WTC11 (cell line): ENCODE measurements at regions not wholly inside any gene's neighbourhood (a gene's known extent, or its start where the extent isn't known, plus 50 kb on each side); places are given as distances from the start of the nearest gene placed in this dataset.

Experiments
- ATAC-seq: fragments of 200-7000 bp; cut with Tn5 transposase; 2 replicates; pipeline ENCODE4 v1.10.0; 2021; ENCODE audit warnings: mild to moderate bottlenecking, moderate library complexity
- CTCF ChIA-PET: fragments of 300-600 bp; sonication (Branson Sonifier 250); formaldehyde crosslinking; loops from one replicate; lab custom pipeline; 2021; ENCODE audit warnings: antibody characterized with exemption; lab: Charles Lee
- POLR2A ChIA-PET: fragments of 350-600 bp; sonication (Branson Sonifier 250); formaldehyde crosslinking; loops from one replicate; lab custom pipeline; 2021; ENCODE audit warnings: antibody characterized with exemption; lab: Charles Lee
- DNase-seq: peaks from one replicate; pipeline ENCODE4 v3.0.0; 2021; ENCODE audit warnings: low spot score
- H3K27ac Mint-ChIP-seq: 2 replicates; pipeline ENCODE4 v1.8.0; 2021; ENCODE audit warnings: mixed read lengths
- H3K27me3 Mint-ChIP-seq: 2 replicates; pipeline ENCODE4 v1.8.0; 2021; ENCODE audit warnings: low read depth, mild to moderate bottlenecking, moderate library complexity, mixed read lengths
- H3K36me3 Mint-ChIP-seq: 2 replicates; pipeline ENCODE4 v1.8.0; 2021; ENCODE audit warnings: mixed read lengths
- H3K4me1 Mint-ChIP-seq: 2 replicates; pipeline ENCODE4 v1.8.0; 2022; ENCODE audit warnings: mixed read lengths
- H3K4me3 Mint-ChIP-seq: 2 replicates; pipeline ENCODE4 v1.8.0; 2021; ENCODE audit warnings: mild to moderate bottlenecking, moderate library complexity, mixed read lengths
- H3K9me3 Mint-ChIP-seq: 2 replicates; pipeline ENCODE4 v1.8.0; 2021; ENCODE audit warnings: mixed read lengths
- CREB1 ChIP-seq: sonication (generic); formaldehyde crosslinking; IDR thresholded peaks from 2 replicates; pipeline ENCODE4 v1.8.0; 2023; ENCODE audit warnings: mild to moderate bottlenecking, missing genetic modification reagents
- CREM ChIP-seq: sonication (generic); formaldehyde crosslinking; IDR thresholded peaks from 2 replicates; pipeline ENCODE4 v1.8.1; 2022; ENCODE audit warnings: mild to moderate bottlenecking, missing genetic modification reagents, moderate library complexity
- FOXJ3 ChIP-seq: sonication (generic); formaldehyde crosslinking; IDR thresholded peaks from 2 replicates; pipeline ENCODE4 v1.9.0; 2021; ENCODE audit warnings: missing genetic modification reagents, mild to moderate bottlenecking, borderline replicate concordance
- FOXP1 ChIP-seq: sonication (generic); formaldehyde crosslinking; IDR thresholded peaks from 2 replicates; pipeline ENCODE4 v1.8.0; 2022; ENCODE audit warnings: missing genetic modification reagents, mild to moderate bottlenecking, moderate library complexity, borderline replicate concordance
- NFYB ChIP-seq: sonication (generic); formaldehyde crosslinking; conservative IDR thresholded peaks from 2 replicates; pipeline ENCODE4 v1.8.0; 2022; ENCODE audit warnings: low read depth, missing genetic modification reagents
- PRRX2 ChIP-seq: fragments of 250-450 bp; sonication (Bioruptor Pico); IDR thresholded peaks from 2 replicates; pipeline ENCODE4 v1.8.0; 2021; ENCODE audit warnings: mild to moderate bottlenecking
- SOX15 ChIP-seq: fragments of 250-450 bp; sonication (Bioruptor Pico); IDR thresholded peaks from 2 replicates; pipeline ENCODE4 v1.9.0; 2021; ENCODE audit warnings: mild to moderate bottlenecking
- SP1 ChIP-seq: sonication (generic); formaldehyde crosslinking; conservative IDR thresholded peaks from 2 replicates; pipeline ENCODE4 v1.8.1; 2022; ENCODE audit warnings: missing genetic modification reagents
- TEAD1 ChIP-seq: sonication (generic); formaldehyde crosslinking; IDR thresholded peaks from 2 replicates; pipeline ENCODE4 v1.8.0; 2022; ENCODE audit warnings: mild to moderate bottlenecking, missing genetic modification reagents
- TF ChIP-seq, protein P1 (sequence below): sonication (generic); formaldehyde crosslinking; conservative IDR thresholded peaks from 2 replicates; pipeline ENCODE4 v1.8.1; 2022; ENCODE audit warnings: mild to moderate bottlenecking, missing genetic modification reagents
- TF ChIP-seq, protein P2 (sequence below): fragments of 250-450 bp; sonication (Bioruptor Pico); IDR thresholded peaks from 2 replicates; pipeline ENCODE4 v2.1.2; 2022; ENCODE audit warnings: mild to moderate bottlenecking, moderate library complexity
- TF ChIP-seq, protein P3 (sequence below): sonication (generic); formaldehyde crosslinking; IDR thresholded peaks from 2 replicates; pipeline ENCODE4 v1.8.0; 2023; ENCODE audit warnings: missing genetic modification reagents
- TF ChIP-seq, protein P4 (sequence below): sonication (generic); formaldehyde crosslinking; IDR thresholded peaks from 2 replicates; pipeline ENCODE4 v1.8.1; 2022; ENCODE audit warnings: low read depth, missing genetic modification reagents, borderline replicate concordance
- TF ChIP-seq, protein P5 (sequence below): sonication (generic); formaldehyde crosslinking; IDR thresholded peaks from 2 replicates; pipeline ENCODE4 v1.8.1; 2023; ENCODE audit warnings: mild to moderate bottlenecking, missing genetic modification reagents, moderate library complexity
- TF ChIP-seq, protein P6 (sequence below): sonication (generic); formaldehyde crosslinking; IDR thresholded peaks from 2 replicates; pipeline ENCODE4 v1.8.0; 2022; ENCODE audit warnings: mild to moderate bottlenecking, missing genetic modification reagents
- TF ChIP-seq, protein P7 (sequence below): fragments of 250-450 bp; sonication (Bioruptor Pico); IDR thresholded peaks from 2 replicates; pipeline ENCODE4 v1.9.0; 2021; ENCODE audit warnings: mild to moderate bottlenecking, borderline replicate concordance
- TF ChIP-seq, protein P8 (sequence below): sonication (generic); formaldehyde crosslinking; IDR thresholded peaks from 2 replicates; pipeline ENCODE4 v1.8.0; 2022; ENCODE audit warnings: mild to moderate bottlenecking, missing genetic modification reagents
- TF ChIP-seq, protein P9 (sequence below): sonication (generic); formaldehyde crosslinking; IDR thresholded peaks from 2 replicates; pipeline ENCODE4 v1.8.1; 2022; ENCODE audit warnings: missing genetic modification reagents, borderline replicate concordance

DNA sequence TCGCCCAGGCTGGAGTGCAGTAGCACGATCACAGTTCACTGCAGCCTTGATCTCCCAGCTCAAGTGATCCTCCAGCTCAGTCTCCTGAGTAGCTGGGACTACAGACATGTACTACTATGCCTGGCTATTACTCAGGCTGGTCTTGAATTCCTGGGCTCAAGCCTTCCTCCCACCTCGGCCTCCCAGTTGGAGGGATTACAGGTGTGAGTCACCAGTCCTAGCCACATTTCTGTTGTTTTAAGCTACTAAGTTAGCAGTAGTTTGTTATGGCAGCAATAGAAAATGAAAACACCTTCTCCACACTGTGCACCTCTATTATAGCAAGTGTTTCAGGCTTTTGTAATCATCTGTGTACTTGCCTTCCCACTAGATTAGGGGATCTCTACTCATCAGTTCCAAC lies 588.9 kb upstream of the TLE4 start:
- H3K4me3 Mint-ChIP-seq: no peak overlapping the region
- no peak overlapping the region for H3K27ac Mint-ChIP-seq
- H3K4me1 Mint-ChIP-seq: peaks cover 23% of the 10 kb centered on the region
- ChIA-PET POLR2A (interaction anchor here (0.7 kb wide), 2 partner anchors 207 to 464 kb away, joined by 3 to 5 read pairs; no protein-coding TSS in a partner anchor), CTCF (interaction anchor here (0.8 kb wide), 1 partner anchor 152 kb away, joined by 3 read pairs; no protein-coding TSS in a partner anchor)
- peaks cover 4% of the 10 kb centered on the region for H3K36me3 Mint-ChIP-seq
- ATAC-seq: no peak
- no peaks in the 10 kb centered on the region for H3K27me3 Mint-ChIP-seq
- TF ChIP-seq CREB1 (CRISPR knock-in tag) (no peak), TEAD1 (no peak), FOXP1 (CRISPR knock-in tag) (no peak), SOX15 (CRISPR knock-in tag) (no peak)
- TF ChIP-seq, protein P1, sequence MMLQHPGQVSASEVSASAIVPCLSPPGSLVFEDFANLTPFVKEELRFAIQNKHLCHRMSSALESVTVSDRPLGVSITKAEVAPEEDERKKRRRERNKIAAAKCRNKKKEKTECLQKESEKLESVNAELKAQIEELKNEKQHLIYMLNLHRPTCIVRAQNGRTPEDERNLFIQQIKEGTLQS (CRISPR knock-in tag): no peak
- TF ChIP-seq, protein P2, sequence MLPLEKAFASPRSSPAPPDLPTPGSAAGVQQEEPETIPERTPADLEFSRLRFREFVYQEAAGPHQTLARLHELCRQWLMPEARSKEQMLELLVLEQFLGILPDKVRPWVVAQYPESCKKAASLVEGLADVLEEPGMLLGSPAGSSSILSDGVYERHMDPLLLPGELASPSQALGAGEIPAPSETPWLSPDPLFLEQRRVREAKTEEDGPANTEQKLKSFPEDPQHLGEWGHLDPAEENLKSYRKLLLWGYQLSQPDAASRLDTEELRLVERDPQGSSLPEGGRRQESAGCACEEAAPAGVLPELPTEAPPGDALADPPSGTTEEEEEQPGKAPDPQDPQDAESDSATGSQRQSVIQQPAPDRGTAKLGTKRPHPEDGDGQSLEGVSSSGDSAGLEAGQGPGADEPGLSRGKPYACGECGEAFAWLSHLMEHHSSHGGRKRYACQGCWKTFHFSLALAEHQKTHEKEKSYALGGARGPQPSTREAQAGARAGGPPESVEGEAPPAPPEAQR (CRISPR knock-in tag): no peak
- TF ChIP-seq, all 79 proteins: peak for 0
- DNase-seq: no peak
- H3K9me3 Mint-ChIP-seq: peaks cover 9% of the 10 kb centered on the region

DNA sequence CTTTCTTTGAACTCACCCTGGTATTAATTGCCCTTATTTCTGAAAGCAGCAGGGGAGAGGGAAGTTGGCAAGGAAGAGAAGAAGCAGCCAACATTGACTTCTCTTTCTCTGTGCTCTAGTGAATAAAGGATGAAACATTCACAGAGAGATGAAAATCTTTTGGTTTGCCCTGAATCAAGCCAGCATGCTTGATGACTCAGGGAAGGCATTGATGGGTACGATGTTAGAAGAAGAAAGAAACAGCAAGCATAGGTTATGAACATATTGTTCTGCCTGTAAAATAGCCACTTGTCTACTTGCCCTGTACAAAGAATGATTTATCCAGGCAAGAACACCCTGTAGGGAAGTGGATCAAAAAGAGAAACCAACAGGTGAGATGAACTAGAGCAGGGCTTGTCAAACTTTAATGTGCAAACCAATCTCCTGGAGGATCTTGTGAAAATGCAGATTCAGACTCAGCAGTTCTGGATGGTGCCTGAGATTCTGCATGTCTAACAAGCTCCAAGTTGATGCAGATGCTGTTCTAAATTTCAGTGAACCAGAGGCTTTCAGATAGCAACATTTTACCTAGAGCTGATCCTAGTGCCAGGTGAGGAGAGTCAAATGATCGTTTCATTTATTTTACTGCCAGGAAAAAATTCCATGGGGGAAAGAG lies 586.6 kb upstream of the TLE4 start:
- H3K27me3 Mint-ChIP-seq: no peaks in the 10 kb centered on the region
- ChIA-PET CTCF (no interaction called here), POLR2A (no interaction called here)
- H3K4me1 Mint-ChIP-seq: peaks cover 21% of the 10 kb centered on the region
- no peaks in the 10 kb centered on the region for H3K36me3 Mint-ChIP-seq
- no peak overlapping the region for H3K4me3 Mint-ChIP-seq
- no peak for TF ChIP-seq PRRX2 (CRISPR knock-in tag)
- no peak for TF ChIP-seq FOXP1 (CRISPR knock-in tag)
- TF ChIP-seq, protein P3, sequence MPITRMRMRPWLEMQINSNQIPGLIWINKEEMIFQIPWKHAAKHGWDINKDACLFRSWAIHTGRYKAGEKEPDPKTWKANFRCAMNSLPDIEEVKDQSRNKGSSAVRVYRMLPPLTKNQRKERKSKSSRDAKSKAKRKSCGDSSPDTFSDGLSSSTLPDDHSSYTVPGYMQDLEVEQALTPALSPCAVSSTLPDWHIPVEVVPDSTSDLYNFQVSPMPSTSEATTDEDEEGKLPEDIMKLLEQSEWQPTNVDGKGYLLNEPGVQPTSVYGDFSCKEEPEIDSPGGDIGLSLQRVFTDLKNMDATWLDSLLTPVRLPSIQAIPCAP (CRISPR knock-in tag): no peak
- TF ChIP-seq, protein P4, sequence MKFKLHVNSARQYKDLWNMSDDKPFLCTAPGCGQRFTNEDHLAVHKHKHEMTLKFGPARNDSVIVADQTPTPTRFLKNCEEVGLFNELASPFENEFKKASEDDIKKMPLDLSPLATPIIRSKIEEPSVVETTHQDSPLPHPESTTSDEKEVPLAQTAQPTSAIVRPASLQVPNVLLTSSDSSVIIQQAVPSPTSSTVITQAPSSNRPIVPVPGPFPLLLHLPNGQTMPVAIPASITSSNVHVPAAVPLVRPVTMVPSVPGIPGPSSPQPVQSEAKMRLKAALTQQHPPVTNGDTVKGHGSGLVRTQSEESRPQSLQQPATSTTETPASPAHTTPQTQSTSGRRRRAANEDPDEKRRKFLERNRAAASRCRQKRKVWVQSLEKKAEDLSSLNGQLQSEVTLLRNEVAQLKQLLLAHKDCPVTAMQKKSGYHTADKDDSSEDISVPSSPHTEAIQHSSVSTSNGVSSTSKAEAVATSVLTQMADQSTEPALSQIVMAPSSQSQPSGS: no peak
- TF ChIP-seq, protein P5, sequence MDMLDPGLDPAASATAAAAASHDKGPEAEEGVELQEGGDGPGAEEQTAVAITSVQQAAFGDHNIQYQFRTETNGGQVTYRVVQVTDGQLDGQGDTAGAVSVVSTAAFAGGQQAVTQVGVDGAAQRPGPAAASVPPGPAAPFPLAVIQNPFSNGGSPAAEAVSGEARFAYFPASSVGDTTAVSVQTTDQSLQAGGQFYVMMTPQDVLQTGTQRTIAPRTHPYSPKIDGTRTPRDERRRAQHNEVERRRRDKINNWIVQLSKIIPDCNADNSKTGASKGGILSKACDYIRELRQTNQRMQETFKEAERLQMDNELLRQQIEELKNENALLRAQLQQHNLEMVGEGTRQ (CRISPR knock-in tag): no peak
- no peak for TF ChIP-seq SP1 (CRISPR knock-in tag)
- no peak for TF ChIP-seq CREM
- TF ChIP-seq, all 79 proteins: peak for 0
- no peak overlapping the region for H3K27ac Mint-ChIP-seq
- no peak for DNase-seq
- ATAC-seq: no peak
- no peaks in the 10 kb centered on the region for H3K9me3 Mint-ChIP-seq

DNA sequence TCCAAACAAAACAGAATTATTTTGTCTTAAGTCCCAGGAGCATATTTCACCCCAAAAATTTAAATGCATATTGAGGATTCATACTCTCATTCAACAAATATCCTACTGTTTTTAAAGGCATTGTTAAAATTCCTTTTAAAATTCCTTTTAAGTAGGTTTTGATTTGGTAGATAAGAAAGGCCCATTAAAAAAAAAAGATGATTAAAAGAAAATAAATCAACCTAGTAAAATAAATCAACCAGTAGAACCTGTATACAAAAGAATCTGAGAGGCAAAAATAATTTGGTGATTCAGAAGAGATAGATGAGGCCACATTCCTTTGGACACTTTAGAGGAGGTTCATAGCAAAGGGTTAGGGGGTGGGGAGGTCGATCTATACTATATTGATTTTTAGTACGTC lies 585.3 kb upstream of the TLE4 start:
- Mint-ChIP-seq H3K27me3 (no peaks in the 10 kb centered on the region), H3K36me3 (no peaks in the 10 kb centered on the region), H3K27ac (no peak overlapping the region), H3K9me3 (no peaks in the 10 kb centered on the region), H3K4me3 (no peak overlapping the region), H3K4me1 (peaks cover 21% of the 10 kb centered on the region)
- ChIA-PET CTCF (no interaction called here), POLR2A (no interaction called here)
- DNase-seq (no peak), ATAC-seq (no peak)
- TF ChIP-seq, protein P6, sequence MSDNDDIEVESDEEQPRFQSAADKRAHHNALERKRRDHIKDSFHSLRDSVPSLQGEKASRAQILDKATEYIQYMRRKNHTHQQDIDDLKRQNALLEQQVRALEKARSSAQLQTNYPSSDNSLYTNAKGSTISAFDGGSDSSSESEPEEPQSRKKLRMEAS: no peak
- TF ChIP-seq NFYB (CRISPR knock-in tag): no peak
- TF ChIP-seq, protein P7, sequence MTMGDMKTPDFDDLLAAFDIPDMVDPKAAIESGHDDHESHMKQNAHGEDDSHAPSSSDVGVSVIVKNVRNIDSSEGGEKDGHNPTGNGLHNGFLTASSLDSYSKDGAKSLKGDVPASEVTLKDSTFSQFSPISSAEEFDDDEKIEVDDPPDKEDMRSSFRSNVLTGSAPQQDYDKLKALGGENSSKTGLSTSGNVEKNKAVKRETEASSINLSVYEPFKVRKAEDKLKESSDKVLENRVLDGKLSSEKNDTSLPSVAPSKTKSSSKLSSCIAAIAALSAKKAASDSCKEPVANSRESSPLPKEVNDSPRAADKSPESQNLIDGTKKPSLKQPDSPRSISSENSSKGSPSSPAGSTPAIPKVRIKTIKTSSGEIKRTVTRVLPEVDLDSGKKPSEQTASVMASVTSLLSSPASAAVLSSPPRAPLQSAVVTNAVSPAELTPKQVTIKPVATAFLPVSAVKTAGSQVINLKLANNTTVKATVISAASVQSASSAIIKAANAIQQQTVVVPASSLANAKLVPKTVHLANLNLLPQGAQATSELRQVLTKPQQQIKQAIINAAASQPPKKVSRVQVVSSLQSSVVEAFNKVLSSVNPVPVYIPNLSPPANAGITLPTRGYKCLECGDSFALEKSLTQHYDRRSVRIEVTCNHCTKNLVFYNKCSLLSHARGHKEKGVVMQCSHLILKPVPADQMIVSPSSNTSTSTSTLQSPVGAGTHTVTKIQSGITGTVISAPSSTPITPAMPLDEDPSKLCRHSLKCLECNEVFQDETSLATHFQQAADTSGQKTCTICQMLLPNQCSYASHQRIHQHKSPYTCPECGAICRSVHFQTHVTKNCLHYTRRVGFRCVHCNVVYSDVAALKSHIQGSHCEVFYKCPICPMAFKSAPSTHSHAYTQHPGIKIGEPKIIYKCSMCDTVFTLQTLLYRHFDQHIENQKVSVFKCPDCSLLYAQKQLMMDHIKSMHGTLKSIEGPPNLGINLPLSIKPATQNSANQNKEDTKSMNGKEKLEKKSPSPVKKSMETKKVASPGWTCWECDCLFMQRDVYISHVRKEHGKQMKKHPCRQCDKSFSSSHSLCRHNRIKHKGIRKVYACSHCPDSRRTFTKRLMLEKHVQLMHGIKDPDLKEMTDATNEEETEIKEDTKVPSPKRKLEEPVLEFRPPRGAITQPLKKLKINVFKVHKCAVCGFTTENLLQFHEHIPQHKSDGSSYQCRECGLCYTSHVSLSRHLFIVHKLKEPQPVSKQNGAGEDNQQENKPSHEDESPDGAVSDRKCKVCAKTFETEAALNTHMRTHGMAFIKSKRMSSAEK (CRISPR knock-in tag): no peak
- TF ChIP-seq, protein P8, sequence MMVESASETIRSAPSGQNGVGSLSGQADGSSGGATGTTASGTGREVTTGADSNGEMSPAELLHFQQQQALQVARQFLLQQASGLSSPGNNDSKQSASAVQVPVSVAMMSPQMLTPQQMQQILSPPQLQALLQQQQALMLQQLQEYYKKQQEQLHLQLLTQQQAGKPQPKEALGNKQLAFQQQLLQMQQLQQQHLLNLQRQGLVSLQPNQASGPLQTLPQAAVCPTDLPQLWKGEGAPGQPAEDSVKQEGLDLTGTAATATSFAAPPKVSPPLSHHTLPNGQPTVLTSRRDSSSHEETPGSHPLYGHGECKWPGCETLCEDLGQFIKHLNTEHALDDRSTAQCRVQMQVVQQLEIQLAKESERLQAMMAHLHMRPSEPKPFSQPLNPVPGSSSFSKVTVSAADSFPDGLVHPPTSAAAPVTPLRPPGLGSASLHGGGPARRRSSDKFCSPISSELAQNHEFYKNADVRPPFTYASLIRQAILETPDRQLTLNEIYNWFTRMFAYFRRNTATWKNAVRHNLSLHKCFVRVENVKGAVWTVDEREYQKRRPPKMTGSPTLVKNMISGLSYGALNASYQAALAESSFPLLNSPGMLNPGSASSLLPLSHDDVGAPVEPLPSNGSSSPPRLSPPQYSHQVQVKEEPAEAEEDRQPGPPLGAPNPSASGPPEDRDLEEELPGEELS (CRISPR knock-in tag): no peak
- TF ChIP-seq, protein P9, sequence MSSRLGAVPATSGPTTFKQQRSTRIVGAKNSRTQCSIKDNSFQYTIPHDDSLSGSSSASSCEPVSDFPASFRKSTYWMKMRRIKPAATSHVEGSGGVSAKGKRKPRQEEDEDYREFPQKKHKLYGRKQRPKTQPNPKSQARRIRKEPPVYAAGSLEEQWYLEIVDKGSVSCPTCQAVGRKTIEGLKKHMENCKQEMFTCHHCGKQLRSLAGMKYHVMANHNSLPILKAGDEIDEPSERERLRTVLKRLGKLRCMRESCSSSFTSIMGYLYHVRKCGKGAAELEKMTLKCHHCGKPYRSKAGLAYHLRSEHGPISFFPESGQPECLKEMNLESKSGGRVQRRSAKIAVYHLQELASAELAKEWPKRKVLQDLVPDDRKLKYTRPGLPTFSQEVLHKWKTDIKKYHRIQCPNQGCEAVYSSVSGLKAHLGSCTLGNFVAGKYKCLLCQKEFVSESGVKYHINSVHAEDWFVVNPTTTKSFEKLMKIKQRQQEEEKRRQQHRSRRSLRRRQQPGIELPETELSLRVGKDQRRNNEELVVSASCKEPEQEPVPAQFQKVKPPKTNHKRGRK (CRISPR knock-in tag): no peak
- no peak for TF ChIP-seq FOXJ3 (CRISPR knock-in tag)
